Left renal pelvis (tissue), 4 donors: ENCODE measurements at regions not wholly inside any gene's neighbourhood (a gene's known extent, or its start where the extent isn't known, plus 50 kb on each side); places are given as distances from the start of the nearest gene placed in this dataset.
"Not testable (repeated sequence)": the region's sequence is repeated elsewhere in the genome, so short reads cannot be mapped to it uniquely, and the experiment has no call there.

ENCODE experiments used
- DNase-seq, 4 donors: peaks; one replicate each; pipeline ENCODE4 v3.0.0-alpha.2; 2013; ENCODE audit warnings: low read depth in 4 of 4, low spot score in 3 of 4

DNA sequence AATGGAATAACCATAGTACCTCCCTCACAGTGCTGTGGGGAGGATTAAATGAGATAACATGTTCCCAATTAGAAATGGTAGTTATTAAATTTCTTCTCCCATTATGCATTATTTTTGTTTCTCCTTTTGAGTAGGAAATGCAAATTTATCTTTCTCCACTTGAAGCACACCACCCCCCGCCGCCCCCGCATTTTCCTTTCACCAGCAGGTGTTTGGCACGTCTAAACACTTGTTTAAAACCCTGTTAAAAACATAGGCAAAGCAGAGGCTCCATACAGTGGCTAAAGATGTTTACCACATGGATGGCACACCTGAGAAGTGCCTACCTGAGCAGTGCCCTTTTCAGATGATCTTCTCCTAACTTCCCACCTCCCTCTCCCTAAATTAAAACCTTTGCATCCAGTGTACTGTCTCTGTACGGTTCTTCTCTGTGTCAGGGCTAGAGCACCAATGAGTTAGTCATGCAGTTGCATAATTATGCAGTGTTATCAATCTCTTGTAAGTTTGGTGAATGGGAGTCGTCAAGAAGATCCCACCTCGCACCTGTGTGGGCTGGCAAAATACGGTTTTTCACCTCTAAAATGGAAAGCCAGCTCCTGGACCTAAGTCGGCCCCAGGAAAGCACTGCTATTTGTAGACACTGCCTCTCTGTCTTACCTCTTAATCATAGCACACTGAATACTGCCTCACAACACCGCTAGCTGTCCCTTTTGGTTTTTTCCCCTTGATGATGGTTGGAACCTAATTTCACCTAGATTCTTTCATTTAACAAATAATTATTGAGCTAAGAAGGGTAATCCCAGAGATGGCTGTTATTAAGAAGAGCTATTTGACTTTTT lies 122.0 kb downstream of the CT47B1 start:
- DNase-seq, result no peak

DNA sequence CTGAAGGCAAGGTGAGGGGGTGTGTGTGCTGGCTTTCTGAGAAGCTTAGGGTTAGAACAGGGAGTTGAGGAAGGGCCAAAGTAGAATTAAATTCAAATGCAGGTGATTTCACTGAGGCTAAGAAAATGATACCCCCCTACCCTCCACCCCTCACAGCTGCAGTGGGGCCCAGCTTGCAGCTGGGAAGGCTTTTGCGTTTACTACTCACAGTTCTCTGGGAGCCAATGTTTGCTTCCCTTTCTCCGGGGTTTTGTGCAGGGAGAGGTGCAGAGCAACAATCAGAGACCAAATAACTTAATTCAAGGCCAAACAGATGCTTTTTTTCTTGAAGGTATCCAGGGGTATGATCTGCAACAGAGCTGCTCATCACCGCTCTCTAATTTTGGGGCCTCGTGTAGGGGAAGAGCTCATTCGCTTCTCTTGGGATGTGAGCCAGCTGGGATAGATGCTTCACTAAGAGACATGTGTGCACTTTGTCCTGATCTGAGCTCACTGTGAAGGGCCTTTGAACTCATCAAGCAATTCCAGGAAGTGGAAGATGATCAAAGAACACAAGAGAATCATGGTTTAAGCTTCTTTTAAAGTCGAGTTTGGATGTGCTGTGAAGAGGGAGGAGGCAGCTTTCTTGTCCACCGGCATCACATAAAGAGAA lies 122.7 kb upstream of the C1GALT1C1 start:
- DNase-seq, result no peak

DNA sequence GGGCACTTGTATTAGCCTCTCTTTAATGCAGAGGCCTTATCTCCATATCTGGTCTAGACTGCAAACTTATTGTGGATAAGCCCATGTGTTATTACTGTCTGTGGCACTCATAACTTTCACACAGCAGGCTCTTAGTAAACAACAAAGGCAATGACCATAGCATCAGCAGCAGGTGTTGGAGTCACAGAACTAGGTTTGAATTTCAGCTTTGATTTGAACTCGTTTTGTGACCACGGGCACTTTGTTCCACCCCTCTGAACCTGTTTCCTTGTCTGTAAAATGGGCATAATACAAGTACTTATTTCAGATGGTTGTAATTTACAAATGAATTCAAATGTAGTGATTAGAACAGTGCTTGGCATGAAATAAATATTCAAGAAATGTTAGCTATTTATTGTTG lies 121.8 kb upstream of the C1GALT1C1 start:
- DNase-seq, result no peak

DNA sequence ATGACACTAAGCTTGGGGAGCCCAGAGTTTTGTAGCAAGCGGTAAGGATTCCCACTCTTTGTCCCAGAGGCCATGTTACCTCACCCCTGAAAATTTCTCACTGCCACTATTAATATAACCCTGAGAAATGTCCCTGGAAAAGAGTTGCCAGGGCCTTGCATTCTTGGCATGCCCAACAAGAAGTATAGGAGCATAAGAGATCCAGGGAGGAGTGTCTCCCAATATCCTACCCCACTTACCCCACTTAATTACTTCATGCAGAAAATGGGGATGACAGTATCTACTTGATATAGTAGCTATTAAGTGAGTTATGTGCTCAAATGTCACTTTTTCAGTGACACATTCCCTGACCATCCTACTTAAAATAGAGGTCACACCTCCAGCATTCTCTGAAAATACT lies 120.5 kb upstream of the C1GALT1C1 start:
- no peak for DNase-seq

DNA sequence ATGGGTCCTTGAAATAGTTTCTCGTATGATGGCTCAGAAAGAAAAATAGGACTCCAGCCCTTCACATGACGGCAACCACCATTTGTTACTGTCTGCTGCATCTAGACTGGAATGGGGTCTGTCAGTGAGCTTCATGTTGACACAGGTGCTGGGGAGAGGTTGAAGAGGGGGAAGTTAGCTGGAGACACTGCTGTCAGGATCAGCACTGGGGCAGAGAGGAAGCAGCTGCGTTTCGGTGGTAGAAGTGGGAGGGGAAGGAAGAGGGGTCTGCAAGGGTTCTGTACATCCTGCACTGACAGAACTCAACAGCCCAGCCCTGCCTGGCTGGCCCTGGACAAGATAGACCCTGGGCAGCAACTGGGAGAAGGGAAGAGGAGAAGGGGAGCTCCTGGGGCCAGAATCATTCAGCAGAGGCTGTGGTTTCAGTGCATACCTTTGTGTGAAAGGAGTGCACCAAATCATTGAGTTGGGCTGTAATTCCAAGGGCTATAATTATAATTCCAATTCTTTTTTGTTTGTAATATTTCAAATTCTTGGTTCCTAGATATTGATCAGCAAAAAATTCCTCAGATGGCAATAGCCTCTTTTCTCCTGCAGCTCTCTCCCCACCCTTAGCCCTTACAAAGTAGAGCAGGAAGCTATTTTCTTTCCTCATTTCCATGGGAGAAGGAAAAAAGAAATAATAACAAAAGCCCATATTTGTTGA lies 119.4 kb upstream of the C1GALT1C1 start:
- no peak for DNase-seq

DNA sequence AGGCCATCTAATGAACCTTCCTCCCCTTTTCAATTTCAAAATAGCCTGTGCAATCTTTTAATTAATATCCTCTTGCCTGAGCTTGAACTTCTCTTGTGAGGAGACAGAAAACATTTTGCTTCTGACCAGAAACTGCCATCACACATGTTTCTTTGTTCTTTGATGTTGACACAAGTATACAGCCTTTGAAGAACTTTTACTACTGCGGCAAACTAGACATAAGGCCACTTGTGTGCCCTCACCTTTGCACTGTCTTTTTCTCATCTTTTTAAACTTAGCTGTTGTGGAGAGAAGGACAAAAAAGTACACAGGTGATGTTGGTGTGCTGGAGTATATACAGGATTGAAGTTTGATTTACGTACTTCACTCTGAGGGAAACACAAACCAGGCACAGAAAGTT lies 116.3 kb upstream of the C1GALT1C1 start:
- no peak for DNase-seq

DNA sequence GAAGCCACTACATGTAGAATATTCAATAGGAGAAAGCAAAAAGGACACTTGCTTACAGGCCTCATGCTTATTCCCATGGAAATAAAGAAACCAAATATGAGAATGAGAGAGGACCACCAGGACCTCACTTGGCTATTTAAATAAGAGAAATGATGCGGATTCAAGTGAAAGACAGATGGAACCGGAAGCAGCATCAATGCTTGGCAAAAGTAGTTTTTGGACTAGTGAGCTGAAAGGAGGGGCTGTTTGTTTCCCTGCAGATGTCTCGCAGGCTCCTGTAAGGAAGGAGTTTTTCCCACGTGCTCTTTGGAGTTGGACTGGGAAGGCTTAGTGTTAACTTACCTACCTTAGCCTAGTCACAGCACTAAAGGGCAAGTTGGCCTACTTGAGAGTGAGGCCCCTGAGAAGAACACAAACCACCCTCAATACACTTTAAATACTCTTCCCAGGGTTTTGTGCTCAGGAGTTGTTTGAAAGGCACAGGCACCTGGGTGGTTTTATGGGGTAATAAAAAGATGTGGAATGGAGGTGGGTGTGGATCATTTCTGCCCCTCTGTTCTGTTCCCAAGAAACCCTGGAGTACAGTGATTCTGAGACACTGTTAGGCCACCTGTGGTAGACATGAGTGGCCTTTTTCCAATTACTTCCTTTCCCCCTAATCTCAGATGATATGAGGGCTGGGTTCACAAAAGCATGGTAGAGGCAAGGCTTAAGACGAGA lies 113.3 kb upstream of the C1GALT1C1 start:
- DNase-seq, result no peak

DNA sequence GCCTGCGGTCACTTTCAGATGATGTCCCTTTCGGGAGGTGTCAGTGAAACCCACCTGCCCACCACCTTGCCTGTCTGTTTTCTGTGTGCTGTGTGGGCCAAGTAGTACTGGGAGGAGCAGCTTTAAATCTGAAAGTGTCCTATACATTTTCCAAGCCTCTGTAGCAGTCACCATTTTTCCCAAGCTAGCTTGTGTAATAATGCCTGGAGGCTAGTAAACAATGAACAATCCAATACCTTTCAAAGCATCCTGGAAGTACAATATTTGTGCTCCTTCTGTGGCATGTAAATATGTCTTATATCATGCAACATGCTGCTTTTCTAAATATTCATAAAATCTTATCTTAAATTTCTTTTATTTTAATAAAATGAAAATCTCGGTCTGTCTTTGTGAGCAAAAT lies 111.6 kb upstream of the C1GALT1C1 start:
- no peak for DNase-seq

DNA sequence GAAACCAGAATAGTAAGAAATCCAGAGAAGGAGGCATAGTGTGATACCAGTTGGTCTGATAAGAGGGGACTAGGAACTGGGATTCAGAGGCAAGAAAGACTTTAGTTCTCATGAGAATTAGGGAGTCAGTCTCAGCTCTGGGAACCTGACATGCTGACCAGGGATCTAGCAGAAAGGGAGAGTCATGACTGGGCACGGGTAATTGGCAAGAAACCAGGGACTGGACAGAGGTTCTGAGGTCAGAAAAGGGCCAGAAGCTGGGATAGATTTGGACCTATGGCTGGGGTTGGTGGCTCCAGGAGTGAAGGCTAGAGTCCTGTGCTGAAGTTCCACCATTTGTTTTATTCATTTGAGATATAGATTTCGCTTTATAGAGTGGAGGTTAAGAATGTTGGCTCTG lies 110.2 kb upstream of the C1GALT1C1 start:
- DNase-seq, result no peak

DNA sequence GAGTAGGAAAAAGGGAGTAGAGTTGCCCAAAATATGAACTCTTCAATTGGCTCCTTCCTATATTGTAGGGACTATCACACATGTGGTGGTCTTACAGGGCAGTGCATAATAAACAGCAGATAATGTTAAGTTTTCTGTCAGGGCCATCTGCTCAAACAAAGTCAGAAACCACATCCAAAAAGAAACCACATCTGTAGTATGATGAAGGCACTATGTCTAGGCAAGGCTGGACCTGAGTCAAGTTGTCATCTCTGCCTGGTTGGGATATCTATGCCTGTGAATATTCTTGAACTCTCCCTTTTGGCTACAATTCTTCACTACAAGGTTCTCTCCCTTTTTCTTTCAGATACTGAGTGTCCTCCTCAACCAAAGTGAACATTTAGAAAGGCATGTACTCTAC lies 109.4 kb upstream of the C1GALT1C1 start:
- no peak for DNase-seq

DNA sequence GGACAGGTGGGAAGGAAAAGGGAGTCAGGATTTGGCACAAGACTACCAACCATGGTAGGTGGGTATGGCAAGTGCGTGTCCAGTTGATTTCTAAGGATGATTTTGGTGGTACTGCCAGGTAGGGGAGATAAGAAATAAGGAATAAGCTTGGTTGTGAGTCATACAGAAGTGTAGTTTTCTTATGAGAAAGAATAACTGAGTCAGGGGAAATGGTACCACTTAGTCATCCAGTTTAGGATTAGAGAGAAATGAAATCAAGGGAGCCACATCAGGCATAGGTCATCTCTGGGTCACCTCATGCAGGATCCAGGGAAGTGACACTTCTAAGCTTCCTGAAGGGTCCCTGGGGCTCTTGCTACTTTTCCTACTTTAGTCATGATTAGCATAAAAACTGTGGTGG lies 107.1 kb upstream of the C1GALT1C1 start:
- no peak for DNase-seq

DNA sequence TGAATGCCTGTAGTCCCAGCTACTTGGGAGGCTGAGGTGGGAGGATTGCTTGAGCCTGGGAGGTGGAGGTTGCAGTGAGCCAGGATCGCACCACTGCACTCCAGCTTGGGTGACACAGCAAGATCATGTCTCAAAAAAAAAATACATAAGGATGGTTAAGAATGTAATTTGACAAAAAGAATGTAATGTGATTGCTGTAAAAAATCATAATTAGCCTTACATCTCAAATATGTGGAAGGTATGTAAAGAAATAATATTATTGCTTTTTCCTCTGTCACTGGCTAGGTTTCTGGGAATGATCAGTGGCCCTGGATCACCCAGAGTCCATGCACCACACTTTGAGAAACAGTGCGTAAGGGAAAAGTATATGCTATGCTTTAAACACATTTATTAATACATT lies 106.1 kb upstream of the C1GALT1C1 start:
- no peak for DNase-seq

DNA sequence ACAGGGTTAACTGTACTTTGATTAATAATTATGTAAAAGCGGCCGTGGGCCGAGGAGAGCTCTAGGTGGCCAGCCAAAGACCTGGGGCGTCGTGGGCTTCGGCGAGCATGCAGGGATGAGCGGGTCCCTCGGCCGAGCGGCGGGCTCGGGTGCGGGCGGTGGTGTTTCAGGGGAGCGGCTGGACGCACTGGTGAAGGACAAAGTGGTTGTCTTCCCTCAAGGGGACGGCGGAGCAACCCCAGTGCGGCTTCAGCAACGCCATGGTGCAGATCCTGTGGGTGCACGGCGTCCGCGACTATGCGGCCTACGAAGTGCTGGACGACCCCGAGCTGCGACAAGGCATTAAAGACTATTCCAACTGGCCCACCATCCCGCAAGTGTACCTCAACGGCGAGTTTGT lies 103.0 kb upstream of the C1GALT1C1 start:
- DNase-seq, result no peak

DNA sequence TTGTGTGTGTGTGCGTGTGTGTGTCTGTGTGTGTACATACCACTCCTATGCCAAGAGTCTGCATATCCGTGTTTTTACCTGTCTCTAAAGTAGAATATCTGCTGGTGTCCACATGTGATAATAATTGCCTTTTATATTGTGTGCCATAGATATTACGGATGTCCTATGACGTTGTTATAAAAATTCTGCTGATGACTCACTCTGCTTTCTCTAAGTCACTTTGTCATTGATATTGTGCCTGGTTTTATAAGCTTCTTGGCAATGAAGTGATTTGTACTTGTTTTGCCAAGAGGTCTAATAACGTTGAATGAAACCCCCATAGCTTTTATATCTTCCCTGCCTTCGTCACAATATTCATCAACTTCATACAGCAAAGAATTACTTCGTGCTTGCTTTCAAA lies 102.6 kb upstream of the C1GALT1C1 start:
- no peak for DNase-seq

DNA sequence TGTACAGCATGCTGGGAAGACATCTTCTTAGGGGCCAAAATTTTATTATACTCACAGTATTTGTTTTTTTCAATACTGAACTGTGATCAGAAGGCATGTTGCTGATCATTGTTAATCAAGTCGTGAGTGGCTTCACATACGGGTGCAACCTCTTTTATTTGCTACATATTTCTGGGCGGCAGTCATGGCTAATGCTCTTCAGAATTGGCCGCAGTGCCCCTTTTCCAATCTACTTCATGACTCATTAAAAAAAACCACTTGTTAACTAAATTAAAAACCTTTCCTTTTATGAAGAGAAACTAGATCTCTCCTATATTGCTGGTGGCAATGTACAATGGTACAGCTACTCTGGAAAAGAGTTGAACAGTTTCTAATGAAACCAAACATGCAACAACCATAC lies 101.5 kb upstream of the C1GALT1C1 start:
- no peak for DNase-seq

DNA sequence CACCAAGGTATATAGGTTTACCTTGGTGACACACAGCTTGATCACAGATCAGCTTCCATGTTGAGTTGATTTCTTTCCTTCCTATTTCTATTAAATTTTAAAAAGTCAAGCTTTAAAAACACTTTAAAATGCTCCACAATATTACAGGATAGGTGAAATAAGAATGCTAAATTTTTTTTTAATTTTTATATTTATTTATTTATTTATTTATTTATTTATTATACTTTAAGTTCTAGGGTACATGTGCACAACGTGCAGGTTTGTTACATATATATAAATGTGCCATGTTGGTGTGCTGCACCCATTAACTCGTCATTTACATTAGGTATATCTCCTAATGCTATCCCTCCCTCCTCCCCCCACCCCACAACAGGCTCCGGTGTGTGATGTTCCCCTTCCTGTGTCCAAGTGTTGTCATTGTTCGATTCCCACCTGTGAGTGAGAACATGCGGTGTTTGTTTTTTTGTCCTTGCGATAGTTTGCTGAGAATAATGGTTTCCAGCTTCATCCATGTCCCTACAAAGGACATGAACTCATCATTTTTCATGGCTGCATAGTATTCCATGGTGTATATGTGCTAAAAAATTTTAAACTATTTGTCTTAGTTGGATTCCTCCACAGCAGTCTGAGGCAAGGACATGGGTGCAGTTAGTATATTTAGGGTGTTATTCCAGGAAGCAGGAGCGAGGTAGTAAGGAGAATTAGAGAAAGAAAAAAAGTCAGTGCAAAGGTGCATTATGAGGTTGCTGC lies 99.8 kb upstream of the C1GALT1C1 start:
- DNase-seq, result not testable (repeated sequence)

DNA sequence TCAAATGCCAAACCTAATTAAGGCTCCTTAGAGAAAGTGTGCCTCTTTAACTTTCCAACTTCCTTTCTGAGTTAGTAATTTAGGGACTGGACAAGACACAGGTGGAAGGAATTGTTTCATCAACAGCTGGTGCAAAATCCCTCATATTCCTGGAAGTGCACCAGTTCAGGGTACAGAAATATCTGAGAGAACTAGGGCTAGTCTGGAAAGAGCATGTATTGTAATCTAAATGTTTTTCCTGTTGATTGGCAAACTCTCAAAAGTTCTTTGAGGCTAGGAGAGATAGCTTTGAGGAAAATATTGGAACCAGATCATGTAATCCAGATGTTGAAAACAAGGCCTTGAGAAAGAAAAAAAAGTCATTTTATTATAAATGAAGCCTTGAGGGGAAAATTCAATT lies 98.1 kb upstream of the C1GALT1C1 start:
- no peak for DNase-seq

DNA sequence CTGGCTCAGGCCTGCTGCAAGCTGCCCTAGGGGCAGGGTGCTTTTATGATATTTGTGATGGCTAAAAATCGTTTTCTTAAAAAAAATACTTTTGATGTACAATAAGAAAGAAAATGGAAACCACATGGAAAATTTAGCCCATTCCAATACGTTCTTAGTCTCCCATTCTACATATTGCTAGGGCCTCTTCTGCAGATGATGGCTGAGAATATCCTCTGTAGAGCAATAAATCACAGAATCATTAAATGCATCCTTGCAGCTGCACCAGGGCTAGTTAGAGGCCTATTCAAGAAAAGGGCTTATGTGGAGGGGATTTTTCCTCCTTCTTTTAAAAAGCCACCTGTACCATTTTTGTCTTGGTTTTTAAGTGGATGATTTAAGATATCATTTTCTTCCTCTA lies 97.6 kb upstream of the C1GALT1C1 start:
- no peak for DNase-seq

DNA sequence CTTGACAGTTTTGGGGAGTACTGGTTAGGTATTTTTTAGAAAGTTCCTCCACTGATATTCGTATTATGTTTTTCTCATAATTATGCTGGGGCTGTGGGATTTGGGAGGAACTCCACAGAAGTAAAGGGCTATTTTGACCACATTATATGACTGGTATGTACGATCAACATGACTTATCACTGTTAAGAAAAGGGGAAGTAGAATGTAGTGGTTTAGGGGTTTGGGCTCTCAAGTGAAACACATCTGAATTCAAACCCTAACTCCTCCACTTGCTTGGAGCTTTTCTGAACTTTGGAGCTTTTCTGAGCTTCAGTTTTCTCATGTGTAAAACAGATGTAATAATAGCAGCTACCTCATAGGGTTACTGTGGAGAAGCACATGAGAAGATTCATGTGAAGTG lies 96.4 kb upstream of the C1GALT1C1 start:
- no peak for DNase-seq

DNA sequence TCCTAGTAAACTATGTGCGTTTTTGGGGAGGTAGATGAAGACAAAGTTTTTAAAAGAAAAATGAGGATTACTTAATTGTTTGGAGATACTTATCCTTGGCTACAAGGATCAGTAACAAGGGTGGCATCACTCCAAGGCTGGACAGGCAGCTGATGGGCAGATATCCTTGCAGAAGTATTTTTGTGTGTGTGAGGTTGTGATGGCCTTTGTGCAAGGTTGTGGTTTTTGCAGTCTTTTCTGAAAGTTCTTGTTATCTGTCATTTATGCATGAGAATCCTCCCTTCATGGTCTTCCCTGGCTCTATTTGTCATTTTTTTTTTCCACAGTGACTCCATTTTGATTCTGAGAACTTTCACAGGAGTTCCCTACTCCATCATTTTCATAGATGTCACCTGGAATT lies 96.0 kb upstream of the C1GALT1C1 start:
- no peak for DNase-seq

DNA sequence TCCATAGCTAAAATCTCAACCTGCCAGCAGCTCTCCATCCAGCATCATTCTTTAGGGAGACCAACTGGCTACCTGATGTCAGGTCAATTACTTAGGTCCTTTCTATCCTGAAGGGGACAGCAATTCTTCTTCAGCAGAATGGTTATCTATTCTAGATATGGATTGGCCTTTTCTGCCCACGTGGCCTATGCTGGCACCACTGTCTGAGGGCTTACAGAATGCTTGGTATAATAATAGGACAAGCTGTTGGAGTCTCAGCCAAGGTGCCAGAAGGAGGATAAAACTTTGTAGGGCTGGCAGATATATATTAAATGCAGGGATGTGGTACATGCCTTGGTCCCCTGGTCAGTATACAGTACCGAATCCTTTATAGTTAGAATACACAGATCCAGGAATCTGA lies 89.8 kb upstream of the C1GALT1C1 start:
- DNase-seq, result no peak
